Stimulated activated CD4-positive, alpha-beta T cell treated with anti-CD3 and anti-CD28 coated beads, Interleukin-4, amount 100 ng/mL, for 48 hours (primary cell): ENCODE measurements at regions not wholly inside any gene's neighbourhood (a gene's known extent, or its start where the extent isn't known, plus 50 kb on each side); places are given as distances from the start of the nearest gene placed in this dataset.
A peak's percentile ranks its signal among the peaks of the same experiment; 100 is the strongest.

Experiments used
- DNase-seq, 2 donors: peaks; one replicate each; pipeline ENCODE4 v3.0.0-alpha.2; 2020; ENCODE audit warnings: low read depth in 2 of 2

DNA sequence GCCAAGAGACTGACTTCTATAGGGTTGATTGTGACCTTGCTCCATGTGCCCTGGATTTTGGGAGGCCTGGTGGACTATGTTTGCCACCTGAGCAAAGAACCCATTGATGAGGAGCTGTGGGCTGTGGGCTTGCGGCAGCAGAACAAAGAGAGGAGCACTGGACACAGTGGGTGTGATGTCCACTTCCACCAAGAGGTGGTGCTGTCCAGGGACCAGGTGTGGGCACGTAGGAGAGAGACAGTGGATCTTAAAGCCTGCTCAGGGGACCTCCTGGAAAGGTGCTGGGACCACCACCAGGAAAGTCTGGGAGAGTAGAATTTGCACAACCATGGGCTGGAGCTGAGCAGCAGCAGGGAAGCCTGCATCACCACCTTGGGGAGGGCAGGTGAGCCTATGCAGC is 106.7 kb upstream of the ETS2 start:
- DNase-seq: no peak

DNA sequence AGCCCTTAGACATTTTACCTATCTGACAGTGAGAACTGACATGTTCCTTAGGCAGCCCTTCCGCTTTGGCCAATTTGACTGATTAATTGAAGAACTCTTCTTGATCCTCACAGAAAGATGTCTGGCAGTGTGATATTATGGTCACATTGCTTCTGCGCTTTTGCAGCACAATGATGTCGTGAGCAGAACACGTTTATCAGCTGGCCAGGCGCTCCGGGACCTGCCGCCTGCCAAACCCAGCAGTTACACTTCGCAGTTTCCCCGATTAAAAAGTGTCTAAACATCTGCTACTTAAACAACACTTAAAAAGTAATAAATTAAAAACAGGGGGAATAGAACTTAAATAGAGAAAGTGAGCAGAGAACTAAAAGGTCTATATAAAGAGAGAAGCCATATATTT is 103.5 kb upstream of the ETS2 start:
- no peak for DNase-seq

DNA sequence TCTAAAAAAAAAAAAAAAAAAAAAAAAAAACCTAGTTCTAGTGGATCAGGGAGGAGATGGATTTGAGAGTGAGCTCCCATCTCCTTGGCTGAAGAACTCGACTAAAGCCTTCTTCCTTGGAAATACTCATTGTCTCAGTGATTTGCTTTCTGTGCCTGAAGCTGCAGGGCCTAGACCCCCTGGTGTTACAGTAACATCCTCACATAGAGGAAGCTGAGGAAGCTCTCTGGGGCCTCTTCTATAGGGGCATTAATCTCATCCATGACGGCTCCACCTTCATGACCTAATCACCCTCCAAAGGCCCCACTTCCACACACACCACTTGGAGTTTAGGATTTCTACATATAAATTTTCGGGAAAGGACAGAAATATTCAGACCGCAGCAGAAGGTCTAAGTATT is 95.9 kb upstream of the ETS2 start:
- no peak for DNase-seq

DNA sequence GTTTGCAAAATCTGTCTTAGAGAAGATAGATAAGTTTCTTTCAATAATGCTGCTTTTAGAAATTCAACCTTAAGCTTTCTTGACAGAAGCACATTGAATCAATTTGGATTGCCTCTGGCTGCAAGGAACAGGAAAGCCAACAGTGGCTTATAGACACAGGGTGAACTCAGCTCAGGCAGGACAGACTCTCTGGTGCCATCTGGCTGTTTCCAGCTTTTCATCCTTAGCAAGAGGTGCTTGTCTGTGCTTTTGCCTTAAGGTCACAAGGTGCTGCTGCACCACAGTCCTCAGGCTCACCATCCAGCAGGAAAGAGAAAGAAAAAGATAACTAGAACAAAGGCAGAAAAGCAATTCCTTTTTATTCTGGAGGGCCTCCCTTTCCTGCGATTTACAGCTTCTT is 93.7 kb upstream of the ETS2 start:
- no peak for DNase-seq

DNA sequence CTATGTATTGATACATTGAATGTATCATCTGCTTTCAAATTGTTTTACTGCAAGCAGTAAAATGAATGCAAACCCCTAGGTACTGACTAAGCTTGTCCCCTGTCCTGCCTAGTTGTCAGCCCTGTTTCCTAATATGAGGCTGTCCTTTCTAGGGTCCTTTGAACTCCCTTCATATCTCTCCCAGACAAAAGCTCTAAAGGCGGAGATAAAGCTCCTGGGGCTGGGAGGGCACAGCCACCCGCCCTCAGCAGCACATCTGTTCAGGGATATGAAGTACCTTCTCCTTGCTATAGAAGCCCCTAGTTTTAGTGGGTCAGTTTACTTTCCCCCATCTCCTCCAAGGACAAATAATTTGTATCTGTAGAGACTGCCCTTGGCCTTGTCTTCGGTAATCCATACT is 93.1 kb upstream of the ETS2 start:
- DNase-seq: no peak

DNA sequence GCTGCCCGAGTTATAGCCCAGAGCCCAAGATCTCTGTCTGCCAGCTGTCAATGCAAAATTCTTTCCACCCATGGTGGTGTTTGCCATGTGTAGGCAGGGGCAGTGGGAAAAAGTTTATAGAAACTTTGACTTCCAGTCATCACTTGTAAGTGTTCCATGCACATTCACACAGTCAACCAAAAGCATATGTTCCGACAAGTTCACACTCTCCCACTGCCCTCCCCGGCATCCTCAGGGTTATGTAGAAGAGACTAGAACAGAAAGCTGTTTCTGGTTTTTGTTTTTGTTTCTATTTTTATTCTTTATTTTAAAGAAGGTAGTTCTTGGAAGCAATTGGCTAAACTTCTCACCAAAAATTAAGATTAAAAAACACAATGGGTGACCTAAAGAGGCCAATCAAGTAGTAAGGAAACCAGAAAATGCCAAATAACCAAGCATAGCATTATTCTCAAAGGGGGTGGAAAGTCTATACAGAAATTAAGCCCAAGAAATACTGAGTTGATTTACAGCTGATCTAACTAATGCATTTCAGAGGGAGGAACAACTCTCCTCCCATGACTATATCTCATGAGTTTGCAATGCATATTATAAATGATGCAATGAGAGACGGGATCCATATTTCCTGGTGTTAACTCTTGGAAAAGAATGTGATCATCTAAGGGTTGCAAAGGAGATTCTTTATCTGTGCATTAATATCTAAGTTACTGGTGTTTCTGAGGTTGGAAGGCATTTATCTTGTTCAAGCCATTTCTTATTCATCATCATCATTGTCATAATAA is 91.5 kb upstream of the ETS2 start:
- no peak for DNase-seq

- DNase-seq: no peak
These were observed 90.7 kb upstream of the ETS2 start for GRCh38 chr21:38714999-38715398.

DNA sequence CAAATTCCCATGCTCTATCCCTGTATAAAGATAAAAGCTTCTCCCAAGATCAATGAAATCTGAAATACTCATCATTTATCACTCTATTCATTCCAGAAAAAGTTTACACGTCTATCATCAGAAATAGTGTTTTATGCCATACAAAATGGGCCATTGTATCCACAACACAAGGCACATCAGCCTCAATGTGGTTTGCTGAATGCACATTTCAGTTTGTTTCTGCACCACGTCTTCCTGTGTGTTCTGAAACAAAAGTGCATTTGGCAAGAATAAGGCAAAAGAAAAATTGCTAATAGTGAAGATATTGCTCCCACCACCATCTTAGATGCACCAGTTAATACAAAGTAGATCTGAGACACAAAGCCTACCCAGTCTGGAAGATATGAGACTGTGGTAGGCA is 89.6 kb upstream of the ETS2 start:
- DNase-seq: no peak

GRCh38 chr21:38716942-38717341 is 88.8 kb upstream of the ETS2 start:
- DNase-seq: no peak

- no peak for DNase-seq
These were observed 87.2 kb upstream of the ETS2 start for GRCh38 chr21:38718481-38718880.

DNA sequence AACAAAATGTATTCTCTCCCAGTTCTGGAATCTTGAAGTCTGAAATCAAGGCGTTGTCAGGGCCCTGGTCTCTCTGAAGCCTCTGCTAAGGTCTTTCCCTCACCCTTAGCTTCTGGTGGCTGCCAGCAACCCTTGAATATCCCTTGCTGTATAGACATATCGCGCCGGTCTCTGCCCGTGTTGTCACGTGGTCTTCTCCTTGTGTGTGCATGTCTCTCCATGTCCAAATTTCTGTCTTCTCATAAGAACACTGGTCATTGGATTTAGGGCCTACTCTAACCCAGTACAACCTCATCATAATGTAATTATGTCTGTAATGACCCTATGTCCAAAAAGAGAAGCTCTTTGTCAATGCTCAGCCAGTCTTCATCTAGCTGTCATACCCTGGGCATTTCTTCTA is 85.7 kb upstream of the ETS2 start:
- DNase-seq: no peak

DNA sequence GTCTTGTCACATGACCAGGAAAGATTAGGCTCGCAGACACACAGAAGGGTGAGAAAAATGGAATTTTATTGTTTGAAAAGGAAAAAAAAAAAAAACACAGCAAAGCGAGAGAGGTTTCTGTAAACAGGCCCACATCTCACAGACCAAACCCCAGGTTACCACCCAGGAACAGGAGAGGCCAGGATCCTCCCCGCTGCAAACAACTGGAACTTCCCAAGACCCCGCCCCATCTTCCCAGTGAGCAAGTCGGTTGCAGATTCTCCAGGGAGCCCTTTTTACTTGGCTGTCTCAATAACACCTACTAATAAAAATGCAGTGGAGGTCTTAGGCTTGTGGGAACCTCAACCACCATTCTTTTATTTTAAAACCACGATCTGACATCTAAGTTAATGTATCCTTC is 84.7 kb upstream of the ETS2 start:
- DNase-seq: no peak

DNA sequence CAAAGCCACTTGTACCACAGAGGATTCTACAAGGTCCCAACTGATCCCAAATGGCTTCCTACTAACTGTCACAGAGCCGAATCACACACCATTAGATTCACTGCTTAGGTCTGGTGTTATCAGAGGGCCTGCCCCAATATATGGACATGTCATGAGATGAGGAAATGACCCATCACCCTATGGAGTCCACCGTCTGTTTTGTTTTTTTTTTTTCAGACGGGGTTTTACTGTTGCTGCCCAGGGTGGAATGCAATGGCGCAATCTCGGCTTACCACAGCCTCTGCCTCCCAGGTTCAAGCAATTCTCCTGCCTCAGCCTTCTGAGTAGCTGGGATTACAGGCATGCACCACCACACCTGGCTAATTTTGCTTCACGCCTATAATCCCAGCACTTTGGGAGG is 83.8 kb upstream of the ETS2 start:
- DNase-seq: no peak

GRCh38 chr21:38725196-38726157 is 80.3 kb upstream of the ETS2 start:
- no peak for DNase-seq

DNA sequence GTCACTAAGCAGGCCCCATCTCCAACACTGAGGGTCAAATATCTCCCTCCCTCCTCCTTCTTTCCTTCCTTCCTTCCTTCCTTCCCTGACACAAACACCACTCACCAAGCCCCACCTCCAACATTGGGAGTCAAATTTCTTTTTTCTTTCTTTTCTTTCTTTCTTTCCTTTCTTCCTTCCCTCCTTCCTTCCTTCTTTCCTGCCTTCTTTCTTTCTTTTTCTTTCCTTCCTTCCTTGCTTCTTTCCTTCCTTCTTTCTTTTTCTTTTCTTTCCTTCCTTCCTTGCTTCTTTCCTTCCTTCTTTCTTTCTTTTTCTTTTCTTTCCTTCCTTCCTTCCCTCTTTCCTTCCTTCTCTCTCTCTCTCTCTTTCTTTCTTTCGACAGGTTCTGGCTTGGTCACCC is 79.2 kb upstream of the ETS2 start:
- no peak for DNase-seq

GRCh38 chr21:38729291-38729690 is 76.4 kb upstream of the ETS2 start:
- DNase-seq: no peak

GRCh38 chr21:38729754-38730379 is 75.9 kb upstream of the ETS2 start:
- DNase-seq: no peak

DNA sequence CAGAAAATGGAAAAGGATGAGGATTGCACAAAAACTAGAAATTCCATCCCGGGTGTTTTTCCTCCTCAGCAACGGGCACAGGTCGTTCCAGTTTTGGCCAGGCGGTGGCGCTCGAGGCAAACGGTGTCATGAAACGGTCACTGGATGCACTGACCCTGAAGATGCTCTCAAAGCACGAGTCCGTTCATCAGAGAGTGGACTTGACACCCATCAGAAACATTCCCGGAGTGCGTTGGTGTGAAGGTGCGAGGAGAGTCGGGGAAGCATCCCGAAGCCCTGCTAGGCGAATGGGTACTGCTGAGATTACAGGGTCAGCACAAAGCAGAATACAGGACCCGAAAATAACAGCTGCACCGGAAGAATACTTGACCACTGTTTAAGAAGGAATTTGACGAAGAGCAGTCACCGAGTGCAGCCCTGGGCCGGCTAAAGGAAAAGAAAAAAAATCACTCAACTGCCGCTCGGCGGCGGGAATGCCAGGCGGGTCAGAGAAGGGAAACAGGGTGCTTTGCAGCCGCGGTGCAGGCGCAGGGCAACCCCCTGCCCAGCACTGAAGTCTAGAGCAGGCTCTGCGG is 71.7 kb upstream of the ETS2 start:
- peak; percentile 62 to 79 for DNase-seq

DNA sequence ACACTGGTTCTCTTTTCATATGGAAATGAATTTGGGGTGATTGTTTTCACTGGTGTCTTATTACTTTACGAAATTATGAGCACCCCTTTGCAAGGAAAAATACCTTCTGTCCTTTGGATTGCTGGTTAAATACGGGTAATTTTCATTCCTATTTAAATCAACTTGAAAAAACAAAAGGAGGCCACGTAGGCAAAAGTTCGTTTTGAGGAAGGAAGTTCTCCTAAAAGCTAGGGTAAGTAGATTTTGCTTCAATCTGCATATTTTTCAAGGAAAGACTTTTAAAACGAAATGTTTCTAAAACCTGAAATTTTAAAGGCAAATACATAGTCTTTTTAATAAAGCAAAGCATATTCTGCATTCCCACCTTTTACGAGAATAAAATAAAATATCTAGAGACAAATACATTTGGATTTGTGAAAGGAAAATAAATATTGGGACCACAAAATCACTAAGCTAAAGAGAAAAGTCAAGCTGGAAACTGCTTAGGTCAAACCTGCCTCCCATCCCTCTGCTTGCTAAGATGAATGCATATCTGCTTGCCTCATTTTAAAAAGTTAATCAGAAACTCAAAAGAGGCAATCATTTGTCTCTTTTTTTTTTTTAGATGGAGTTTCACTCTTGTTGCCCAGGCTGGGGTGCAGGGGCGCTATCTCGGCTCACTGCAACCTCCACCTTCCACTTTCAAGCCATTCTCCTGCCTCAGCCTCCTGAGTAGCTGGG is 70.9 kb upstream of the ETS2 start:
- no peak for DNase-seq

- no peak for DNase-seq
These were observed 70.0 kb upstream of the ETS2 start for GRCh38 chr21:38735626-38736206.

DNA sequence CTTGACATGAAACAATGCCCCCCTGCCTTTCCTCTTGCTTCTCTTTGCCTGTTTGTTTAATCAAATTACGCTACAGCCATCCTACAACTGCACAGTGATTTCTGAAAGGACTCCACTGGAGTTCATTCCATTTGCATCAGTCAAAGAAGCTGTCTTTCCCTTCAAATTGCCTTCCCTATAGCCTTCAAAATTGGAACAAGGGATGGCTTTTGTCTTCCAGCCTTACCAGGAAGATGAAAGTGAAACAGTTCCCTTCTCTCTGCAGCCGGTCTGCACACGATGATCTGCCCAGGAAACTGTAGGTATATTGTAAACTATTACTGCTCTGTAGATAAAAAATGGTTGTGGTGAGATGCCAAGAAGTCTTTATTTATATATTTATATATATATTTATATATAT is 65.6 kb upstream of the ETS2 start:
- DNase-seq: no peak
